MM.1S (cell line): ENCODE measurements at regions not wholly inside any gene's neighbourhood (a gene's known extent, or its start where the extent isn't known, plus 50 kb on each side); places are given as distances from the start of the nearest gene placed in this dataset.

Source experiments
- DNase-seq: peaks from one replicate; pipeline ENCODE4 v3.0.0-alpha.2; 2015
- H2AFZ ChIP-seq: fragments of 300-600 bp; sonication (generic); 2 replicates; pipeline ENCODE4 v1.6.0; 2016; ENCODE audit warnings: antibody characterized with exemption, low read length
- H3F3A ChIP-seq: fragments of 300-600 bp; sonication (generic); 2 replicates; pipeline ENCODE4 v1.6.1; 2016; ENCODE audit warnings: mild to moderate bottlenecking, antibody characterized with exemption, low read length, moderate library complexity, mixed read lengths; ENCODE audit not compliant: insufficient read depth
- H3K27ac ChIP-seq: fragments of 300-600 bp; sonication (generic); 2 replicates; pipeline ENCODE4 v1.5.1; 2016; ENCODE audit warnings: mild to moderate bottlenecking, low read length
- H3K27me3 ChIP-seq: fragments of 300-600 bp; sonication (generic); replicated peaks from 2 replicates; pipeline ENCODE4 v1.6.0; 2016; ENCODE audit warnings: low read length; ENCODE audit not compliant: insufficient read depth
- H3K36me3 ChIP-seq: fragments of 300-600 bp; sonication (generic); replicated peaks from 2 replicates; pipeline ENCODE4 v1.6.1; 2016; ENCODE audit warnings: mild to moderate bottlenecking, low read length, mixed read lengths; ENCODE audit not compliant: insufficient read depth
- H3K4me1 ChIP-seq: fragments of 300-600 bp; sonication (generic); 2 replicates; pipeline ENCODE4 v1.6.1; 2016; ENCODE audit warnings: low read length, mixed read lengths
- H3K4me2 ChIP-seq: fragments of 300-600 bp; sonication (generic); 2 replicates; pipeline ENCODE4 v1.6.0; 2016; ENCODE audit warnings: low read depth, low read length
- H3K4me3 ChIP-seq: fragments of 300-600 bp; sonication (generic); 2 replicates; pipeline ENCODE4 v1.5.1; 2016; ENCODE audit warnings: low read length, mixed read lengths
- H3K79me2 ChIP-seq: fragments of 300-600 bp; sonication (generic); 2 replicates; pipeline ENCODE4 v1.6.1; 2016; ENCODE audit warnings: mixed run types, low read length, mixed read lengths
- H3K9ac ChIP-seq: fragments of 300-600 bp; sonication (generic); 2 replicates; pipeline ENCODE4 v1.6.1; 2016; ENCODE audit warnings: low read length, mixed read lengths
- H3K9me2 ChIP-seq: fragments of 300-600 bp; sonication (generic); replicated peaks from 2 replicates; pipeline ENCODE4 v1.6.1; 2016; ENCODE audit warnings: mild to moderate bottlenecking, low read length, mixed read lengths; ENCODE audit not compliant: insufficient read depth
- H3K9me3 ChIP-seq: fragments of 300-600 bp; sonication (generic); replicated peaks from 2 replicates; pipeline ENCODE4 v1.6.1; 2016; ENCODE audit warnings: mild to moderate bottlenecking, low read length, mixed read lengths; ENCODE audit not compliant: insufficient read depth
- H4K20me1 ChIP-seq: fragments of 300-600 bp; sonication (generic); 2 replicates; pipeline ENCODE4 v1.6.1; 2016; ENCODE audit warnings: mild to moderate bottlenecking, low read length, moderate library complexity, mixed read lengths; ENCODE audit not compliant: insufficient read depth
- CTCF ChIP-seq: fragments of 300-600 bp; sonication (generic); IDR thresholded peaks from 2 replicates; pipeline ENCODE4 v1.5.1; 2016; ENCODE audit warnings: antibody characterized with exemption, low read length, mixed read lengths
- EZH2 ChIP-seq: fragments of 300-600 bp; sonication (generic); optimal IDR thresholded peaks from 2 replicates; pipeline ENCODE3; 2017; ENCODE audit warnings: low read depth, mild to moderate bottlenecking, antibody characterized with exemption, low read length, mixed read lengths
- EZH2phosphoT487 ChIP-seq: fragments of 300-600 bp; sonication (generic); IDR thresholded peaks from 2 replicates; pipeline ENCODE4 v1.6.1; 2018; ENCODE audit warnings: antibody characterized with exemption, low read length

- H3K9me3 ChIP-seq: no peaks in the 10 kb centered on the region
- H3K4me1 ChIP-seq: no peaks in the 10 kb centered on the region
- no peak overlapping the region for H3K27ac ChIP-seq
- no peak for TF ChIP-seq EZH2phosphoT487
- TF ChIP-seq EZH2: no peak
- TF ChIP-seq CTCF: no peak
- DNase-seq: no peak
- no peaks in the 10 kb centered on the region for H3F3A ChIP-seq
- no peaks in the 10 kb centered on the region for H3K36me3 ChIP-seq
- no peaks in the 10 kb centered on the region for H3K79me2 ChIP-seq
- H3K9ac ChIP-seq: no peak overlapping the region
- H3K4me3 ChIP-seq: no peak overlapping the region
- H3K9me2 ChIP-seq: no peaks in the 10 kb centered on the region
- H2AFZ ChIP-seq: no peak overlapping the region
- no peak overlapping the region for H3K4me2 ChIP-seq
- no peaks in the 10 kb centered on the region for H4K20me1 ChIP-seq
- no peaks in the 10 kb centered on the region for H3K27me3 ChIP-seq
Measured at GRCh38 chr13:80633251-80633650, 292.3 kb upstream of the SPRY2 start.

- no peaks in the 10 kb centered on the region for H3K27me3 ChIP-seq
- no peak for DNase-seq
- H3K4me2 ChIP-seq: no peak overlapping the region
Measured at GRCh38 chr13:80630685-80631121, 289.8 kb upstream of the SPRY2 start.

DNA sequence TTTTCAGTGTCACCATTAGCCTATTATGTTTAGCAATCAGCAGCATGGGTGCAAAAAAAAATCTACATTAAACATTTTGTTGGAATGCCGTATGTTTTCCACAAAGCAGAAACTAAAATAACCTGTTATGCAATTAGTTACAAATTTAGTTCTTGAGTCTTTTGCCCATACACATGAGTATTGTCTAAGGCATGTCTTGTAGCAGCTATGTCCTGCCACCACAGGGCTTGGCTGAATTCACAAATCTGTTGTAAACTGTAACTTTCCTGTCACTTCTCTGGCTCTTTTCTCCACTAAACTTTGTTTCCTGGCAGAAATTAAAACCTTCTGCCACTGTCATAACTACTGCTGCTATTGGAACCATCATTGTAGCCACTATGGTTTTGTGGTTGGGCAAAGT lies 277.9 kb upstream of the SPRY2 start:
- Histone ChIP-seq H2AFZ (no peak overlapping the region), H3K79me2 (no peaks in the 10 kb centered on the region), H3K27me3 (no peaks in the 10 kb centered on the region), H3K36me3 (no peaks in the 10 kb centered on the region), H3K4me1 (no peaks in the 10 kb centered on the region), H3K27ac (no peak overlapping the region), H3K9ac (no peak overlapping the region), H3K9me2 (no peaks in the 10 kb centered on the region), H3K9me3 (no peaks in the 10 kb centered on the region), H3F3A (no peaks in the 10 kb centered on the region), H4K20me1 (no peaks in the 10 kb centered on the region), H3K4me3 (no peak overlapping the region), H3K4me2 (no peak overlapping the region)
- no peak for TF ChIP-seq CTCF
- no peak for TF ChIP-seq EZH2
- TF ChIP-seq EZH2phosphoT487: no peak
- DNase-seq: no peak

More at GRCh38 chr13:80630685-80631121, 289.8 kb upstream of the SPRY2 start:
- Histone ChIP-seq H3K79me2 (no peaks in the 10 kb centered on the region), H2AFZ (no peak overlapping the region), H3K36me3 (no peaks in the 10 kb centered on the region), H3K4me1 (no peaks in the 10 kb centered on the region), H3K9ac (no peak overlapping the region), H4K20me1 (no peaks in the 10 kb centered on the region), H3K9me2 (no peaks in the 10 kb centered on the region), H3K27ac (no peak overlapping the region), H3F3A (no peaks in the 10 kb centered on the region), H3K4me3 (no peak overlapping the region), H3K9me3 (no peaks in the 10 kb centered on the region)
- TF ChIP-seq CTCF: no peak
- no peak for TF ChIP-seq EZH2
- TF ChIP-seq EZH2phosphoT487: no peak
